ENCODE measurements at regions not wholly inside any gene's neighbourhood (a gene's known extent, or its start where the extent isn't known, plus 50 kb on each side); places are given as distances from the start of the nearest gene placed in this dataset.

GRCh38 chr12:59059088-59059935, 139.0 kb upstream of the LRIG3 start:
- TF ChIP-seq CTCF (conservative IDR thresholded peaks at IDR 0.05; ENCODE audit: low read length) (no peak), EZH2phosphoT487 (IDR thresholded peaks at IDR 0.05; ENCODE audit: borderline replicate concordance, low read depth, low read length) (no peak)
